Lower leg skin (tissue), 4 donors: ENCODE measurements at regions not wholly inside any gene's neighbourhood (a gene's known extent, or its start where the extent isn't known, plus 50 kb on each side); places are given as distances from the start of the nearest gene placed in this dataset.

ENCODE experiments used
- DNase-seq, 2 donors: peaks; one replicate each; pipeline ENCODE4 v3.0.0-alpha.2; 2019; ENCODE audit warnings: low spot score in 2 of 2
- H3K4me3 ChIP-seq: fragments of 200-600 bp; sonication (generic); 2 replicates; pipeline ENCODE4 v1.5.1; 2017; ENCODE audit warnings: mild to moderate bottlenecking, low read depth; ENCODE audit not compliant: poor library complexity, severe bottlenecking
- POLR2A ChIP-seq, 2 donors: fragments of 450-650 bp; IDR thresholded peaks; one replicate each; pipeline ENCODE4 v1.6.1; 2016 to 2017; ENCODE audit warnings: antibody characterized with exemption in 2 of 2, mild to moderate bottlenecking in 1 of 2, moderate library complexity in 1 of 2
- WGBS, 2 donors: methylation state at CpG; one replicate each; pipeline ENCODE4 v1.1.5; 2018; 5-methylcytosine and 5-hydroxymethylcytosine counted together
- intact Hi-C: fragments of 100-400 bp; cut with DNase I; formaldehyde crosslinking; loops from one replicate; pipeline ENCODE4 v1.15.0; 2023; ENCODE audit warnings: low total_unique reads
- TF ChIP-seq, protein P1 (sequence below), 3 donors: fragments of 450-650 bp; IDR thresholded peaks; one replicate each; pipeline ENCODE4 v1.5.1; 2016; ENCODE audit warnings: antibody characterized with exemption in 3 of 3, mild to moderate bottlenecking in 3 of 3, moderate library complexity in 2 of 3

GRCh38 chr5:131081374-131081773, 83.7 kb downstream of the HINT1 start:
- 58 to 67% methylated on average over 3 of the region's 3 CpGs for WGBS, 2 donors
- H3K4me3 ChIP-seq: no peak overlapping the region
- TF ChIP-seq, protein P1, sequence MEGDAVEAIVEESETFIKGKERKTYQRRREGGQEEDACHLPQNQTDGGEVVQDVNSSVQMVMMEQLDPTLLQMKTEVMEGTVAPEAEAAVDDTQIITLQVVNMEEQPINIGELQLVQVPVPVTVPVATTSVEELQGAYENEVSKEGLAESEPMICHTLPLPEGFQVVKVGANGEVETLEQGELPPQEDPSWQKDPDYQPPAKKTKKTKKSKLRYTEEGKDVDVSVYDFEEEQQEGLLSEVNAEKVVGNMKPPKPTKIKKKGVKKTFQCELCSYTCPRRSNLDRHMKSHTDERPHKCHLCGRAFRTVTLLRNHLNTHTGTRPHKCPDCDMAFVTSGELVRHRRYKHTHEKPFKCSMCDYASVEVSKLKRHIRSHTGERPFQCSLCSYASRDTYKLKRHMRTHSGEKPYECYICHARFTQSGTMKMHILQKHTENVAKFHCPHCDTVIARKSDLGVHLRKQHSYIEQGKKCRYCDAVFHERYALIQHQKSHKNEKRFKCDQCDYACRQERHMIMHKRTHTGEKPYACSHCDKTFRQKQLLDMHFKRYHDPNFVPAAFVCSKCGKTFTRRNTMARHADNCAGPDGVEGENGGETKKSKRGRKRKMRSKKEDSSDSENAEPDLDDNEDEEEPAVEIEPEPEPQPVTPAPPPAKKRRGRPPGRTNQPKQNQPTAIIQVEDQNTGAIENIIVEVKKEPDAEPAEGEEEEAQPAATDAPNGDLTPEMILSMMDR (IDR thresholded peaks at IDR 0.05): no peak
- no peak for TF ChIP-seq POLR2A (IDR thresholded peaks at IDR 0.05)
- DNase-seq: no peak
- intact Hi-C loops: no loop called here

GRCh38 chr5:131079232-131079631, 85.8 kb downstream of the HINT1 start:
- 67 to 71% methylated on average over 2 of the region's 2 CpGs for WGBS, 2 donors
- TF ChIP-seq, protein P1 (IDR thresholded peaks at IDR 0.05): no peak
- no peak for TF ChIP-seq POLR2A (IDR thresholded peaks at IDR 0.05)
- DNase-seq: no peak
- intact Hi-C loops: no loop called here
- no peak overlapping the region for H3K4me3 ChIP-seq

DNA sequence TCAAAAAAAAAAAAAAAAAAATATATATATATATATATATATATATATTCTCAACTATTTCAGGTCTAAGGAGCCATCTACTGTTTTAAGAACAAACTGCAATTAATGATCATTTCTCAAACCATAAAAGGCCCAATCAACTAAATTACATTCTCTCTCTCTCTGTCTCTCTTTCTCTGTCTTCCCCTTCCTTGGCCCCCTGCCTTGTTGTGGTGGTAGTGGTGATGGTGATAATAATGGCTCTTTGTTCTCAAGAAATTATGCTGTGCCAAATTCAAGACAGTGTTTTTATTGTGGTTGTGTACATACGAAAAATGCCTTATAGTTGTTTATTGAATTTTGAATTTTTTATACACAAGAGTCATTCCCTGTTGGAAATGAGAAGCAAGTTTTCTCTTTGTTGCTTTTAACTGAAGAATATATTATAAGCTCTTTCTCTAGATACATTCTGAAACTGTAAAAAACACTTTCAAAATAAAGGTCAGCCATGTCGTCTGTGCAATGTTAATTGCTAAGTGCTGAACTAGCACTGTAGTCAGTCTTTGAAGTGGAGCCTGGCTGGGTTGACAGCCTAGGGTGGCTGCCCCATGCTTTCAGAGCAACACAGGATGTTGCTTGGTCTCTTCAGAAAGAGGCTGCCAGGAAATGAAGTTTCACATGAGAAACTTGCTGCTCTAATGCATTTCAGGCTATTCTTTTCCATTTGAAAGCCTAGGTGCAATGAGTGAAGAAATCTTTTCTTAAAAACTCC, 96.0 kb downstream of the HINT1 start:
- 47 to 67% methylated on average over 2 of the region's 2 CpGs for WGBS, 2 donors
- no peak for TF ChIP-seq POLR2A (IDR thresholded peaks at IDR 0.05)
- TF ChIP-seq, protein P1 (IDR thresholded peaks at IDR 0.05): no peak
- intact Hi-C loops: no loop called here
- DNase-seq: no peak
- no peak overlapping the region for H3K4me3 ChIP-seq

GRCh38 chr5:131068076-131068475, 97.0 kb downstream of the HINT1 start:
- WGBS, 2 donors: 91 to 92% methylated on average over 3 of the region's 3 CpGs
- DNase-seq: no peak
- intact Hi-C loops: no loop called here
- TF ChIP-seq POLR2A (IDR thresholded peaks at IDR 0.05): no peak
- TF ChIP-seq, protein P1 (IDR thresholded peaks at IDR 0.05): no peak
- no peak overlapping the region for H3K4me3 ChIP-seq

DNA sequence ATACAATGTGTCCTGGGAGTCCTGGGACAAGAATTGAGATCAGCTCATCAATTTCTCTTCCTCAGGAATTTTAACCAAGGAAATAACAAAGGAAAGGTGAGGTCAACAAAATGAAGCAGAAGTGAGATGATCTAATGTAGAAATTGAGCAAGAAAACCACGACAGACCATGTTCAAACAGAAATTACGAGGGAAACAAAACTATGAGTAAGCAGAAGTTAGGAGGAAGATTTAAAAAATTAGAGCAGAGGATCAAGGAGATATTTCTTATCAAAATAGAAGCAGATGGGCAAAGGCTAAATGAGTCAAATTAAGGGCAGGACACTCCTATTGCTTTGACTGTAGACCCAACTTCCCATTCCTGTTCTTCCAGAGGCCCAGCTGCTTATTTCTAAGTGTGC, 97.4 kb downstream of the HINT1 start:
- intact Hi-C loops: no loop called here
- H3K4me3 ChIP-seq: no peak overlapping the region
- no peak for TF ChIP-seq POLR2A (IDR thresholded peaks at IDR 0.05)
- TF ChIP-seq, protein P1 (IDR thresholded peaks at IDR 0.05): no peak
- no peak for DNase-seq
- 58 to 62% methylated on average over 2 of the region's 2 CpGs for WGBS, 2 donors
